Gastrocnemius medialis (tissue), 4 donors: ENCODE measurements at regions not wholly inside any gene's neighbourhood (a gene's known extent, or its start where the extent isn't known, plus 50 kb on each side); places are given as distances from the start of the nearest gene placed in this dataset.

Experiments used
- CTCF ChIP-seq, 5 experiments: fragments of 450-650 bp in 3 of 5; fragments of 200-600 bp in 2 of 5; sonication (generic) in 2 of 5; IDR thresholded peaks in 4 of 5; conservative IDR thresholded peaks in 1 of 5; 1 replicate in 4 of 5; 2 replicates in 1 of 5; pipeline ENCODE4 v1.5.1; 2016 to 2019; ENCODE audit warnings: antibody characterized with exemption in 5 of 5, mild to moderate bottlenecking in 3 of 5, moderate library complexity in 3 of 5
- POLR2A ChIP-seq, 2 donors: fragments of 450-650 bp; IDR thresholded peaks; one replicate each; pipeline ENCODE4 v1.6.1; 2017; ENCODE audit warnings: antibody characterized with exemption in 2 of 2, mild to moderate bottlenecking in 2 of 2, moderate library complexity in 2 of 2

- no peak for TF ChIP-seq CTCF (IDR thresholded peaks at IDR 0.05 in 4 of 5, conservative IDR thresholded peaks at IDR 0.05 in 1 of 5)
- no peak for TF ChIP-seq POLR2A (IDR thresholded peaks at IDR 0.05)
These were observed 448.2 kb downstream of the LIG4 start for GRCh38 chr13:107767119-107767518.
